HG03565 (cell line): ENCODE measurements at regions not wholly inside any gene's neighbourhood (a gene's known extent, or its start where the extent isn't known, plus 50 kb on each side); places are given as distances from the start of the nearest gene placed in this dataset.
A peak's percentile ranks its signal among the peaks of the same experiment; 100 is the strongest.
"Not testable (repeated sequence)": the region's sequence is repeated elsewhere in the genome, so short reads cannot be mapped to it uniquely, and the experiment has no call there.

ENCODE experiments used
- ATAC-seq: cut with Tn5 transposase; IDR thresholded peaks from one replicate; pipeline ENCODE4 v1.9.1; 2021; ENCODE audit warnings: mild to moderate bottlenecking, moderate library complexity; ENCODE audit not compliant: unreplicated experiment

GRCh38 chr6:74519163-74519562 lies 686.7 kb downstream of the COL12A1 start:
- ATAC-seq, result no peak

- ATAC-seq, result no peak
Measured at GRCh38 chr6:74518035-74518434, 687.8 kb downstream of the COL12A1 start.

GRCh38 chr6:74510878-74511277 lies 695.0 kb downstream of the COL12A1 start:
- ATAC-seq, result no peak

GRCh38 chr6:74507649-74508048 lies 698.2 kb downstream of the COL12A1 start:
- no peak for ATAC-seq

GRCh38 chr6:74505391-74505790 lies 700.5 kb downstream of the COL12A1 start:
- no peak for ATAC-seq

- ATAC-seq, result no peak
Measured at GRCh38 chr6:74504941-74505340, 700.9 kb downstream of the COL12A1 start.

GRCh38 chr6:74492587-74492986 lies 713.3 kb downstream of the COL12A1 start:
- ATAC-seq, result no peak

- no peak for ATAC-seq
Measured at GRCh38 chr6:74491844-74492374, 713.9 kb downstream of the COL12A1 start.

- not testable (repeated sequence) for ATAC-seq
Measured at GRCh38 chr6:74488726-74489125, 717.1 kb downstream of the COL12A1 start.

- no peak for ATAC-seq
Measured at GRCh38 chr6:74482180-74482579, 723.7 kb downstream of the COL12A1 start.

- ATAC-seq, result no peak
Measured at GRCh38 chr6:74480561-74480960, 725.3 kb downstream of the COL12A1 start.

GRCh38 chr6:74479960-74480359 lies 725.9 kb downstream of the COL12A1 start:
- ATAC-seq, result no peak

GRCh38 chr6:74479420-74479819 lies 726.4 kb downstream of the COL12A1 start:
- no peak for ATAC-seq

GRCh38 chr6:74474046-74474445 lies 731.8 kb downstream of the COL12A1 start:
- ATAC-seq, result not testable (repeated sequence)

- ATAC-seq, result not testable (repeated sequence)
Measured at GRCh38 chr6:74468552-74468951, 737.3 kb downstream of the COL12A1 start.

GRCh38 chr6:74467533-74468215 lies 738.2 kb downstream of the COL12A1 start:
- no peak for ATAC-seq

GRCh38 chr6:74466572-74466971 lies 739.3 kb downstream of the COL12A1 start:
- ATAC-seq, result no peak

GRCh38 chr6:74459260-74459659 lies 746.6 kb downstream of the COL12A1 start:
- no peak for ATAC-seq

GRCh38 chr6:74458536-74458935 lies 747.3 kb downstream of the COL12A1 start:
- no peak for ATAC-seq

- ATAC-seq, result no peak
Measured at GRCh38 chr6:74455786-74456185, 750.1 kb downstream of the COL12A1 start.

GRCh38 chr6:74451953-74452352 lies 753.9 kb downstream of the COL12A1 start:
- no peak for ATAC-seq

GRCh38 chr6:74448850-74449249 lies 752.8 kb downstream of the CD109 start:
- no peak for ATAC-seq

- ATAC-seq, result peak; percentile 90
Measured at GRCh38 chr6:74447013-74447412, 751.0 kb downstream of the CD109 start.
